Activated CD4-positive, CD25-positive, alpha-beta regulatory T cell treated with anti-CD3 and anti-CD28 coated beads, Interleukin-2, amount 50 U/mL, for 24 hours (primary cell): ENCODE measurements at regions not wholly inside any gene's neighbourhood (a gene's known extent, or its start where the extent isn't known, plus 50 kb on each side); places are given as distances from the start of the nearest gene placed in this dataset.

Experiments used
- ATAC-seq, 2 donors: fragments of 150-1000 bp; cut with Tn5 transposase; one replicate each; pipeline ENCODE4 v1.10.0; 2021; ENCODE audit warnings: mild to moderate bottlenecking in 1 of 2, moderate library complexity in 1 of 2

- ATAC-seq: peak; percentile 86
Observed at GRCh38 chr4:11497212-11497806, 68.6 kb upstream of the HS3ST1 start.

DNA sequence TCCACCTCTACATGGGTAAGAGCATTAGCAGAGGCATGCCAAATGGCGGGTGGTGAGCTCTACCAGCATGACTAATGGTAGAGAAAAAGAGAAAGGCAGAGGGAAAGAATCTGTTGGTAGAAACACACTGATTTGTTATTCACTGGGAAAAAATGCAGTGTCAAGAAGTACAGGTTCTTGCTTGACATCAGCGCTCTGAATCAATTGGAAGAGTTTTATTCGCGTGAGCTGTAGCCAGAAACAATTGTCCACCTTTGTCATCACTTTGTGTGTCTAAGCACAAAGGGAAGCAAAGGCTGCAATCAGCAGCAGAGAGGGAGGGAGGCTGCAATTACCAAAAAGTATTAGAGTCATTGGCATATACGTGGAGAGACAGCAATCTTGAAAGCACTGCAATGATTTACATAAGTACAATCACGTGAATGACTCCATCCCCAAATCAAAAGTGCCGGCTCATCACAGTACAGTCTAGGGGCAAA is 67.7 kb upstream of the HS3ST1 start:
- peak; percentile 68 to 75 for ATAC-seq

DNA sequence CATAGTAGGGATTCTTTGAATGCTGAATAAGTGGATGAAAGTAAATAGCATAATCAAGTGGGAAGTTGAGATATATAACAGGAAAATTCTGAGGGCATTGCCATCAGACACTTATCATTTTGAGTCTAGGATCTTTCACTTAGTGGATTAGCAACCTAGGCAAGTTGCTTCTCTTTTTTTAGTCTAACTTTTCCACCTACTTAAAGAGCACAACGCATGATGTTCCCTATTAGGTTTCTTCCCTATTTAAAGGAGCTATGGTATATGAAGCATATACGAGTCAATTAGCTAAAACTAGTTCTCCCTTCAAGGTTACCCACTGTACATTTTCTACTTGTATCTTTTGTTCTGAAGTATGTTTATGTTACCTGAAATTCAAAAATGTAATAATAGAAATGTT is 67.1 kb upstream of the HS3ST1 start:
- ATAC-seq: no peak

DNA sequence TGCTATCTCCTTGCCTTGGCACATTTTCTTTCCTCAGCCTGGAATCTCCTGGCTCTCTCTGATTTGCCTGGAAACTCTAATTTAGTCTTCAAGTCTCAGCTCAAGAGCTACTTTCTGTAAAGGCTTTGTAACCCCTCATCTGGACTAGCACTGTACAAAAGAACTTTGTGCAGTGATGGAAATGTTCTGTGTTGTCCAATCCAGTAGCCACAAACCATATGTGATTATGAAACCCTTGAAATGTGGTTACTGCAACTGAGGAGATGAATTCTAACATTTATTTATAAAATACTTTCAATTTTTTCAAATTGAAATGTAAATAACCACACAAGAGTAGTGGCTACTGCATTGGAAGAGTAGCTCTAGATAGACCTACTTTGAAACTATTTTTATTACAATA is 66.6 kb upstream of the HS3ST1 start:
- ATAC-seq: no peak

- no peak for ATAC-seq
Observed at GRCh38 chr4:11494232-11494631, 65.5 kb upstream of the HS3ST1 start.

DNA sequence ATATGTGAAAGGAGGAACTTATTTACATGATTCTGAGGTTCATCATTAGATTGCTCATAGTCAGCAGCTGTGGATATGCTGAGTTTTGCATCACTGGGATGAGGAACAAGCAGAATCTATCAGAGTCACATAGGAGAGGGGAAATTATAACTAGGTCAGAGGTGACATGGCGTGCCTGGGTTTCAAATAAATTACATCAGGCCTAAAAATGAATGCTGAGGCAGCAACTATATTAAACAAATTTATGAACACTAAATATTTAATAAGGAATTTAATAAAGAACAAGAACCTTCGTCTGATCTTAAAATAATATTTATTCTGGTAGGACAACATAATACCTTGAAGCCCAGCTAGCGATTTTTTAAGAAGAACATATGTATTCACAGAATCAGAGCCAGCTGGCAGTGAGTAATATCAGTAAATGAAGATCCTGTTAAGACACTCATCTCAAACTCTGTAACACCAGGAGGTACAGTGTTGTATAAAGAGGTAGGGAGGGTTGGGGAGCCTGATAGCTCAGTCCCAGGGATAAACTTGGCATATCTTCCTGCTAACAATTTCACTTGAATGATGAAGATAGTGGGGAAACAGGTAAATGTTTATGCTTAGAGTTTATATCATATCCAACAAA is 60.9 kb upstream of the HS3ST1 start:
- peak; percentile 34 for ATAC-seq

- peak; percentile 89 to 90 for ATAC-seq
Observed at GRCh38 chr4:11488657-11489452, 60.2 kb upstream of the HS3ST1 start.

DNA sequence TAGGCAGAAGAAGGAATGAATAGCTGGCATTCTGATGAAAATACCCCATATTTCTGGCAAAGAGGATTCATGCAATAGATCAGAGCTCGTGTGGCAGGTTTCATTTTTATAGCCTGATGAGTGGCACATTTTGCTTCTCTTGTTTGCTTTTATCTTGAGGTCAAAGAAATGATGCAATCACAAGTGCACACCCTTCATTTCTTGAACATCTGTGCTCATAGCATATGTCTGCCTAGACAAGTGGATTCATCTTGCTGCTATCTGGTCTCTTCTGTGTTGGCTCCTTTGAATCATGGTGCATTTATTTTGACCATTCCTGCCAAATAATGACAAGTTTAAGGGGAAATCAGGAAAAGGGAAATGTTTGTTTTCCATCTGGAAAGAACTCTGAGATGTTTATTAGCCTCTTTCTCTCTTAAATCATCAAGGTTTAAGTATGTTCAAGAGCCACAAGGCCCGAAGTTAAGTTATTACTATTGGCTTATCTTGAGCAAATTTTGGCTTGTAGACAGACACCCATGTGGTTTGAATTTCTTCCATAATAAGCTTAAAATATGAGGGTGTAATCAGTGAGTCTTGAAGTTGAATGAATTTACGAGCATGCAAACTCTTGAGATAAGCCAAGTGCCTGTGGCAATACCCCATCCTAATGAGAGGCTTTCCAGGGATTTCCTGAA is 59.3 kb upstream of the HS3ST1 start:
- ATAC-seq: peak in 1 of 2 donors; percentile 10

DNA sequence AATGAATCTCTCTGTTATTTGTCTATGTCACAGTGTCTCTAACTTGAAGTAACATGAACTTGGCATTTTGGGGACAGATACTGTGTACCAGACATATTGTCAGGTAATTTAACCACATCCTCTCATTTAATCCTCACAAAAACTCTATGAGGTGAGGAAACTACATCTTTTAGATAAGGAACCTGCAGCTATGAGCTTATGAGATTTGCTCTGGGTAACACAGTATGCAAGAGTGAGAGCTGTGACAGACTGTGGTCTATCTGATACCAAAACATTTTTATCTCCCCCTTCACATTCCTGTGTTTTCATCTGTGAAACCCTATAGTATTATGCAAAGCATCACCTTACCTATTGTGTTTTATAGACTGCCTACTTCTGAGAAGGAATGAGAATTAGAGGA is 58.4 kb upstream of the HS3ST1 start:
- ATAC-seq: peak in 1 of 2 donors; percentile 14

- ATAC-seq: no peak
Observed at GRCh38 chr4:11485926-11486325, 57.2 kb upstream of the HS3ST1 start.

GRCh38 chr4:11484531-11484930 is 55.8 kb upstream of the HS3ST1 start:
- ATAC-seq: no peak

DNA sequence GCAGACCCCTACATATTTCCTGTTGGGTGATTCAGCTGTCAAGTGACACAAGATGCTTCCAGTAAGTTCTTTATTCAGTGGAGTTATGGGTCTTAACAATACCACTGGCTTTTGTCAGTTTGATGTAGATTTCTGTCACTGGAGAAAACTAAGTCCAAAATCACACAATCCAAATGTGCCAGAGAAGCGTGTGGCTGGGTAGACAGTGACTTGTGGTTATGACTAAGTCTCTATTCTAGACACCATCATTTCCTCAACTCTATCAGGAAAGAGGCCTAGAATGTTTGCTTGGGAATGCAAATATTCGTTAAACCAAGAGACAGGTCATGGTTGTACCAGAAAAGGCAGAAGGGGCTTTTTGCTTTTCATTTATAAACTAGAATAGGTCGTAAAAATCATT is 54.4 kb upstream of the HS3ST1 start:
- peak in 1 of 2 donors; percentile 18 for ATAC-seq

GRCh38 chr4:11480683-11481082 is 52.0 kb upstream of the HS3ST1 start:
- ATAC-seq: peak; percentile 89 to 93
